HepG2 (cell line): ENCODE measurements at regions not wholly inside any gene's neighbourhood (a gene's known extent, or its start where the extent isn't known, plus 50 kb on each side); places are given as distances from the start of the nearest gene placed in this dataset.

ENCODE experiments used
- CTCF ChIP-seq: sonication (generic); formaldehyde crosslinking; IDR thresholded peaks from 2 replicates; pipeline ENCODE4 v1.5.0; 2020; ENCODE audit warnings: mild to moderate bottlenecking, missing genetic modification reagents, moderate library complexity
- FOXK2 ChIP-seq: fragments of 450-650 bp; IDR thresholded peaks from 2 replicates; pipeline ENCODE4 v1.6.1; 2016
- MAFK ChIP-seq, 2 experiments: IDR thresholded peaks in 1 of 2; conservative IDR thresholded peaks in 1 of 2; 2 replicates each; pipeline ENCODE4 v1.6.1; 2011; ENCODE audit warnings: improper control_type of control experiment in 2 of 2, low read length in 2 of 2
- PBX3 ChIP-seq: sonication (generic); formaldehyde crosslinking; IDR thresholded peaks from 2 replicates; pipeline ENCODE4 v1.8.1; 2023; ENCODE audit warnings: missing genetic modification reagents, inconsistent platforms, borderline replicate concordance
- POLR2A ChIP-seq, 2 experiments: IDR thresholded peaks; 2 replicates each; pipeline ENCODE4 v1.6.1; 2011; ENCODE audit warnings: low read depth in 2 of 2, low read length in 2 of 2, mild to moderate bottlenecking in 1 of 2, moderate library complexity in 1 of 2; ENCODE audit not compliant: insufficient read depth in 1 of 2
- ZBTB21 ChIP-seq: sonication (generic); formaldehyde crosslinking; IDR thresholded peaks from 2 replicates; pipeline ENCODE4 v1.4.0; 2020; ENCODE audit warnings: missing genetic modification reagents
- ZBTB7A ChIP-seq: sonication (generic); formaldehyde crosslinking; IDR thresholded peaks from 2 replicates; pipeline ENCODE4 v1.8.0; 2022; ENCODE audit warnings: mild to moderate bottlenecking, missing genetic modification reagents

GRCh38 chr18:62648045-62648678 lies 67.2 kb upstream of the PHLPP1 start:
- no peak for TF ChIP-seq FOXK2
- no peak for TF ChIP-seq CTCF
- TF ChIP-seq POLR2A (IDR thresholded peaks at IDR 0.05; ENCODE audit: insufficient read depth in 1 of 2, low read depth in 2 of 2, low read length in 2 of 2) = no peak
- TF ChIP-seq PBX3 = no peak
- no peak for TF ChIP-seq MAFK (conservative IDR thresholded peaks at IDR 0.05 in 1 of 2, IDR thresholded peaks at IDR 0.05 in 1 of 2; ENCODE audit: low read length in 2 of 2)
- TF ChIP-seq ZBTB21 (CRISPR knock-in tag) = no peak
- TF ChIP-seq ZBTB7A = no peak
